ENCODE measurements at regions not wholly inside any gene's neighbourhood (a gene's known extent, or its start where the extent isn't known, plus 50 kb on each side); places are given as distances from the start of the nearest gene placed in this dataset.

DNA sequence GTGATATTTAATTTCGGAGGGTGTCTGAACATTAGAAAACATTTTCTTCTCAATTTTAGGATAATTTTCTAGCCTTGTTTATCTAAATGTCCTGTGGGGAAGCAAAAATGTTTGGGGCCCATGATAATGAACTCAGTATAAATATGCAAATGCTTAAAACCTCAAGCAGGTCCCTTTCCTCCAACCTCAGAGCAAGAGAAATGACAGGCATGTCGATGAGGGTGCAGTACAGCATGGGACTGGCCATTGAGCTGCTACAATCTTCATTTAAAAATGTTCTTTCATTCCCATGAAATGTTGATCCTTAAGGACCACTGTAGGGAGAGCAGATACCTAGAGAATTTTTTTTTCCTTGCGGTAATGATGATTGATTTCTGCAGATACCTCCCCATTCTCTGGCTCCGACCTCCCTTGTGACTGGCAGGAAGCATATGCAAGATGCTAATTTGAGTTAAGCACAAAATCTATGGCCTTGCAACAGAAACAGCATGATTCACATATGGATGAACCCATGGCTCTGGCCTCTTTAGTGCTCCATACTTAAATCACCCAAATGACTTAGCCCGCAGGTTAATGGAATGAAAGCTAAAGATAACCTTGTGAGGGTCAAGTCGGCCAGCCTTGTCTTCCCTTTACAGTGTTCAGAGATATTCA lies 243.3 kb downstream of the SOX4 start:
- WGBS: 86% methylated on average over 6 of the region's 6 CpGs
- H3K9me3 ChIP-seq: no peaks in the 10 kb centered on the region

GRCh38 chr6:21840428-21840827 lies 246.9 kb downstream of the SOX4 start:
- Histone ChIP-seq H3K4me1 (peaks cover 2% of the 10 kb centered on the region), H3K36me3 (no peaks in the 10 kb centered on the region), H3K9me3 (no peaks in the 10 kb centered on the region), H3K27me3 (no peaks in the 10 kb centered on the region), H3K4me3 (no peak overlapping the region), H3K27ac (no peak overlapping the region)
- TF ChIP-seq, protein P1, sequence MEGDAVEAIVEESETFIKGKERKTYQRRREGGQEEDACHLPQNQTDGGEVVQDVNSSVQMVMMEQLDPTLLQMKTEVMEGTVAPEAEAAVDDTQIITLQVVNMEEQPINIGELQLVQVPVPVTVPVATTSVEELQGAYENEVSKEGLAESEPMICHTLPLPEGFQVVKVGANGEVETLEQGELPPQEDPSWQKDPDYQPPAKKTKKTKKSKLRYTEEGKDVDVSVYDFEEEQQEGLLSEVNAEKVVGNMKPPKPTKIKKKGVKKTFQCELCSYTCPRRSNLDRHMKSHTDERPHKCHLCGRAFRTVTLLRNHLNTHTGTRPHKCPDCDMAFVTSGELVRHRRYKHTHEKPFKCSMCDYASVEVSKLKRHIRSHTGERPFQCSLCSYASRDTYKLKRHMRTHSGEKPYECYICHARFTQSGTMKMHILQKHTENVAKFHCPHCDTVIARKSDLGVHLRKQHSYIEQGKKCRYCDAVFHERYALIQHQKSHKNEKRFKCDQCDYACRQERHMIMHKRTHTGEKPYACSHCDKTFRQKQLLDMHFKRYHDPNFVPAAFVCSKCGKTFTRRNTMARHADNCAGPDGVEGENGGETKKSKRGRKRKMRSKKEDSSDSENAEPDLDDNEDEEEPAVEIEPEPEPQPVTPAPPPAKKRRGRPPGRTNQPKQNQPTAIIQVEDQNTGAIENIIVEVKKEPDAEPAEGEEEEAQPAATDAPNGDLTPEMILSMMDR (IDR thresholded peaks at IDR 0.05): no peak
- TF ChIP-seq POLR2AphosphoS5 (IDR thresholded peaks at IDR 0.05) (no peak), POLR2A (IDR thresholded peaks at IDR 0.05) (no peak), EP300 (IDR thresholded peaks at IDR 0.05) (no peak)
- no peak for DNase-seq (ENCODE audit: low spot score in 2 of 2)
- WGBS: 65% methylated on average over 2 of the region's 2 CpGs

More for the DNA sequence above, 243.3 kb downstream of the SOX4 start:
- H3K27ac ChIP-seq: no peak overlapping the region
- no peaks in the 10 kb centered on the region for H3K36me3 ChIP-seq
- TF ChIP-seq POLR2AphosphoS5 (IDR thresholded peaks at IDR 0.05): no peak
- TF ChIP-seq, protein P1 (IDR thresholded peaks at IDR 0.05): no peak
- no peak for DNase-seq (ENCODE audit: low spot score in 2 of 2)
- H3K27me3 ChIP-seq: no peaks in the 10 kb centered on the region
- no peak overlapping the region for H3K4me3 ChIP-seq
- H3K4me1 ChIP-seq: no peaks in the 10 kb centered on the region

DNA sequence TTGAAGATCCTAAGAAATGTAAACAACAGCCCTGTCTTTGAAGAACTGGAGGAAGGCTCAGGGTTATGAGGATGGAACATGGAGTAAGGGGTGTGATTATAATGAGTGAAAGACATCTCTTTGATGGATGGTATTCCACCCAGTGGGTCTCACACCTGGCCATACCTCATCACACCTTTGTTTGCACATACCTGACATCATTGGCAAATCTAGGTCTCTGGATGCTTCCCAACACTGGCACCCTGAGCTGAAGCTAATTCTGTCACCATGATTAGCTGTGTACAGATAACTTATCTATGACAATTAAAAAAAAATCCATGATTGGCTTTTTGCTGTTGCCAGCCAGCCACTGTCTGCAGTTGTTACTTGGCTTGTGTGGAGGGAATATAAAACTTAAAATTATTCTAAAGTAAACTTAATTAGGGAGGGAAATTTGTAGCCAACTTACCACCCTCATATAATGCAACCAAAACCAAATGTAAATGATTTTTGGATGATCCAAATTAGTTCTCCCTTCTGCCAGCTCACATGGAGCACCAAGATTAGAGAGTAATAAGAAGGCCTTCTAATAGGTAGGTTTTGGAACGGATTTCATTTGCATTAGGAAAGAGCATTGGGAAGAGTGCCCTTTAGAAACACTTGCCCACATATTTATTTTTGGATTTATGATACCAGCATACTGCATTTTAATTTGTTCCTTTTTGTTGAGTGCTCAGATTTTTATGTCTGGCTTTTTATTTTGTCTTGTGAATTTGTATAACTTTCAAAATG lies 249.5 kb downstream of the SOX4 start:
- 59% methylated on average over 1 of the region's 1 CpG for WGBS
- no peak for DNase-seq (ENCODE audit: low spot score in 2 of 2)
- Histone ChIP-seq H3K36me3 (no peaks in the 10 kb centered on the region), H3K27ac (no peak overlapping the region), H3K27me3 (no peaks in the 10 kb centered on the region), H3K4me3 (no peak overlapping the region), H3K9me3 (no peaks in the 10 kb centered on the region), H3K4me1 (peaks cover 2% of the 10 kb centered on the region)
- TF ChIP-seq POLR2A (IDR thresholded peaks at IDR 0.05) (no peak), POLR2AphosphoS5 (IDR thresholded peaks at IDR 0.05) (no peak)
- TF ChIP-seq, protein P1 (IDR thresholded peaks at IDR 0.05): no peak

DNA sequence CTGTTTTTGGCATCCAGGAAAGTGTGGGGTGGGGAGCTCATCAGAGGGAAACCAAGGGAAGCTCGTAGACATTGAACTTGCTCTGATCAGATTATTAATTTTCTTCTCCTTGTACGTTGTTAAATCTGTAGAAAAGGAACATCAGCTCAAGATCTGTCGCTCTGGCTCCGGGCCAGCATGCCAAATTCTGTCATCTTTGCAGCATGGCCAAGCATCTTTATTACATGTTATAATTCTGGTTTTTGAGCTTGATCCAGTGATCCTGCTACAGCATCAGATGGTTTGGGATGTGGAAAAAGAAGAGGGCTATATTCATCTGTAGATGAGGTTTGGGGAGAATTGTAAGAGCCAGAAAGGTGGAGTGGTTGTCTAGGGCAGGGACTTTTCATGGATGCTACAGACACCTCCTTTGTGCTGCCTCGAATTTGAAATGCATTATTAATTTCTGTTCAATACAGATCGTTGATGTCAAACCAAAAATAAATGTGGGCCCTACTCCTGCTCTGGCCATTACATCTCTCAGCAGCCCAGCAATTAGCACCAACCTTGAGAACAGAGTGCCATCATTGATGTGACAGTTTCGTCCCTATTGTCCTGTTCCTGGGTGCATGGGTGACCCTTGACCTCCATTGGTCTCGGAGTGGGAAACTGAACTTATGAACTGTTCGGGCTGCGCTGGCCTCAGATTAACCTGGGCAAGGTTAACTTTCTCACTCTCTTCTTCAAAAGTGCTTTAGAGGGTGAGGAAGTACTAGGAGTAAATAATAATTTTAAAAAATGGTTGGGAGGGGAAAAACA lies 250.8 kb downstream of the SOX4 start:
- DNase-seq (ENCODE audit: low spot score in 2 of 2): no peak
- H3K4me1 ChIP-seq: peaks cover 2% of the 10 kb centered on the region
- no peaks in the 10 kb centered on the region for H3K27me3 ChIP-seq
- no peaks in the 10 kb centered on the region for H3K36me3 ChIP-seq
- H3K27ac ChIP-seq: no peak overlapping the region
- TF ChIP-seq EP300 (IDR thresholded peaks at IDR 0.05): no peak
- no peak for TF ChIP-seq POLR2AphosphoS5 (IDR thresholded peaks at IDR 0.05)
- TF ChIP-seq POLR2A (IDR thresholded peaks at IDR 0.05): no peak
- TF ChIP-seq, protein P1 (IDR thresholded peaks at IDR 0.05): no peak
- H3K4me3 ChIP-seq: no peak overlapping the region
- WGBS: 93% methylated on average over 10 of the region's 10 CpGs
- H3K9me3 ChIP-seq: no peaks in the 10 kb centered on the region

GRCh38 chr6:21845018-21845417 lies 251.5 kb downstream of the SOX4 start:
- TF ChIP-seq POLR2A (IDR thresholded peaks at IDR 0.05) (no peak), EP300 (IDR thresholded peaks at IDR 0.05) (no peak), POLR2AphosphoS5 (IDR thresholded peaks at IDR 0.05) (no peak)
- TF ChIP-seq, protein P1 (IDR thresholded peaks at IDR 0.05): no peak
- Histone ChIP-seq H3K27ac (no peak overlapping the region), H3K4me1 (peaks cover 2% of the 10 kb centered on the region), H3K4me3 (no peak overlapping the region), H3K36me3 (no peaks in the 10 kb centered on the region), H3K27me3 (no peaks in the 10 kb centered on the region), H3K9me3 (no peaks in the 10 kb centered on the region)
- DNase-seq (ENCODE audit: low spot score in 2 of 2): no peak
- WGBS: 57% methylated on average over 3 of the region's 3 CpGs

Data from suprapubic skin (tissue), 4 donors.